HL-60/S4 (cell line): ENCODE measurements at regions not wholly inside any gene's neighbourhood (a gene's known extent, or its start where the extent isn't known, plus 50 kb on each side); places are given as distances from the start of the nearest gene placed in this dataset.

Source experiments
- in situ Hi-C: fragments of 300-500 bp; cut with MboI; formaldehyde crosslinking; loops from 2 replicates; pipeline ENCODE4 v1.14.3; 2022; ENCODE audit warnings: low sequenced_read_pairs

- in situ Hi-C loops, result loop anchor here (25.0 kb wide), 1 partner anchor 182 kb away; no protein-coding TSS in a partner anchor
Observed at GRCh38 chr16:27679899-27680298, 130.0 kb downstream of the KATNIP start.

GRCh38 chr16:27681681-27682080 lies 131.7 kb downstream of the KATNIP start:
- in situ Hi-C loops, result loop anchor here (25.0 kb wide), 1 partner anchor 181 kb away; no protein-coding TSS in a partner anchor

- in situ Hi-C loops, result loop anchor here (25.0 kb wide), 1 partner anchor 178 kb away; no protein-coding TSS in a partner anchor
Observed at GRCh38 chr16:27684047-27684446, 134.1 kb downstream of the KATNIP start.

- in situ Hi-C loops, result loop anchor here (25.0 kb wide), 1 partner anchor 176 kb away; no protein-coding TSS in a partner anchor
Observed at GRCh38 chr16:27685807-27686206, 135.9 kb downstream of the KATNIP start.

- in situ Hi-C loops, result loop anchor here (25.0 kb wide), 1 partner anchor 175 kb away; no protein-coding TSS in a partner anchor
Observed at GRCh38 chr16:27686926-27687325, 137.0 kb downstream of the KATNIP start.

GRCh38 chr16:27687605-27688004 lies 137.7 kb downstream of the KATNIP start:
- in situ Hi-C loops, result loop anchor here (25.0 kb wide), 1 partner anchor 175 kb away; no protein-coding TSS in a partner anchor

GRCh38 chr16:27689711-27690110 lies 139.8 kb downstream of the KATNIP start:
- in situ Hi-C loops, result loop anchor here (25.0 kb wide), 1 partner anchor 173 kb away; no protein-coding TSS in a partner anchor

- in situ Hi-C loops, result loop anchor here (25.0 kb wide), 1 partner anchor 172 kb away; no protein-coding TSS in a partner anchor
Observed at GRCh38 chr16:27690608-27691007, 140.7 kb downstream of the KATNIP start.

GRCh38 chr16:27691721-27692120 lies 141.8 kb downstream of the KATNIP start:
- in situ Hi-C loops, result loop anchor here (25.0 kb wide), 1 partner anchor 171 kb away; no protein-coding TSS in a partner anchor

- in situ Hi-C loops, result loop anchor here (25.0 kb wide), 1 partner anchor 170 kb away; no protein-coding TSS in a partner anchor
Observed at GRCh38 chr16:27692576-27692975, 142.6 kb downstream of the KATNIP start.

- in situ Hi-C loops, result loop anchor here (25.0 kb wide), 1 partner anchor 167 kb away; no protein-coding TSS in a partner anchor
Observed at GRCh38 chr16:27695161-27695560, 145.2 kb downstream of the KATNIP start.

GRCh38 chr16:27698266-27698665 lies 148.3 kb downstream of the KATNIP start:
- in situ Hi-C loops, result loop anchor here (25.0 kb wide), 1 partner anchor 164 kb away; no protein-coding TSS in a partner anchor

GRCh38 chr16:27698746-27699145 lies 148.8 kb downstream of the KATNIP start:
- in situ Hi-C loops, result loop anchor here (25.0 kb wide), 1 partner anchor 164 kb away; no protein-coding TSS in a partner anchor

- in situ Hi-C loops, result loop anchor here (25.0 kb wide), 1 partner anchor 163 kb away; no protein-coding TSS in a partner anchor
Observed at GRCh38 chr16:27699540-27699939, 149.6 kb downstream of the KATNIP start.

GRCh38 chr16:27700304-27700995 lies 150.5 kb downstream of the KATNIP start:
- in situ Hi-C loops, result no loop called here

GRCh38 chr16:27701381-27701780 lies 151.4 kb downstream of the KATNIP start:
- in situ Hi-C loops, result no loop called here

- in situ Hi-C loops, result no loop called here
Observed at GRCh38 chr16:27703121-27703520, 153.2 kb downstream of the KATNIP start.

GRCh38 chr16:27703545-27703944 lies 153.6 kb downstream of the KATNIP start:
- in situ Hi-C loops, result no loop called here

GRCh38 chr16:27704252-27704651 lies 154.3 kb downstream of the KATNIP start:
- in situ Hi-C loops, result no loop called here

GRCh38 chr16:27706156-27706865 lies 156.4 kb downstream of the KATNIP start:
- in situ Hi-C loops, result no loop called here
